Caco-2 (cell line): ENCODE measurements at regions not wholly inside any gene's neighbourhood (a gene's known extent, or its start where the extent isn't known, plus 50 kb on each side); places are given as distances from the start of the nearest gene placed in this dataset.
"Not testable (repeated sequence)": the region's sequence is repeated elsewhere in the genome, so short reads cannot be mapped to it uniquely, and the experiment has no call there.

Experiments used
- BruUV-seq: library from RNA; stranded (reverse); fragments of 400-500 nt; replicated peaks from 2 replicates; lab custom pipeline; 2021; lab: Mats Ljungman, UMichigan
- CTCF ChIA-PET: fragments of 300-600 bp; sonication (Branson Sonifier 250); formaldehyde crosslinking; loops from one replicate; lab custom pipeline; 2022; ENCODE audit warnings: antibody characterized with exemption; lab: Charles Lee
- POLR2A ChIA-PET: fragments of 300-600 bp; sonication (Branson Sonifier 250); formaldehyde crosslinking; loops from one replicate; lab custom pipeline; 2022; ENCODE audit warnings: antibody characterized with exemption; lab: Charles Lee
- DNase-seq, 2 experiments: peaks; one replicate each; pipeline versions ENCODE4 v3.0.0 to v3.0.0-alpha.2; 2020 to 2022
- H3K27me3 ChIP-seq: replicated peaks from 2 replicates; pipeline ENCODE4 v1.6.0; 2011; ENCODE audit warnings: low read length; ENCODE audit not compliant: control insufficient read depth, insufficient read depth
- H3K36me3 ChIP-seq: 2 replicates; pipeline ENCODE4 v1.5.1; 2011; ENCODE audit warnings: low read length; ENCODE audit not compliant: control insufficient read depth, insufficient read depth
- H3K4me1 ChIP-seq: fragments of 250-450 bp; sonication (Bioruptor Pico); 2 replicates; pipeline ENCODE4 v1.5.1; 2020; ENCODE audit warnings: mild to moderate bottlenecking
- H3K4me3 ChIP-seq: 2 replicates; pipeline ENCODE4 v1.5.1; 2011; ENCODE audit warnings: low read depth, mild to moderate bottlenecking, control low read depth, low read length
- H3K9me3 ChIP-seq: fragments of 250-450 bp; sonication (Bioruptor Pico); 2 replicates; pipeline ENCODE4 v1.5.1; 2020; ENCODE audit warnings: mild to moderate bottlenecking, moderate library complexity
- H3K27ac Mint-ChIP-seq: one replicate; pipeline ENCODE4 v1.8.0; 2022; ENCODE audit warnings: mixed read lengths; ENCODE audit not compliant: unreplicated experiment
- H3K27me3 Mint-ChIP-seq: one replicate; pipeline ENCODE4 v1.8.0; 2022; ENCODE audit warnings: mixed read lengths; ENCODE audit not compliant: insufficient read depth, unreplicated experiment
- H3K36me3 Mint-ChIP-seq: one replicate; pipeline ENCODE4 v1.8.0; 2022; ENCODE audit warnings: mild to moderate bottlenecking, mixed read lengths; ENCODE audit not compliant: insufficient read depth, unreplicated experiment
- H3K4me1 Mint-ChIP-seq: one replicate; pipeline ENCODE4 v1.8.0; 2022; ENCODE audit warnings: low read depth, mixed read lengths; ENCODE audit not compliant: unreplicated experiment
- H3K4me3 Mint-ChIP-seq: one replicate; pipeline ENCODE4 v1.8.0; 2022; ENCODE audit warnings: mild to moderate bottlenecking, moderate library complexity, mixed read lengths; ENCODE audit not compliant: unreplicated experiment
- H3K9me3 Mint-ChIP-seq: one replicate; pipeline ENCODE4 v1.8.0; 2022; ENCODE audit warnings: mixed read lengths; ENCODE audit not compliant: unreplicated experiment
- intact Hi-C: fragments of 100-400 bp; cut with micrococcal nuclease; formaldehyde crosslinking; loops from one replicate; pipeline ENCODE4 v1.10.0; 2022; ENCODE audit not compliant: unreplicated experiment
- TF ChIP-seq, protein P1 (sequence below), 2 experiments: fragments of 200-600 bp in 1 of 2; IDR thresholded peaks; 1 replicate in 1 of 2; 2 replicates in 1 of 2; pipeline versions ENCODE4 v1.5.1 to v1.8.0; 2011 to 2022; ENCODE audit warnings: antibody characterized with exemption in 1 of 2, control low read depth in 1 of 2, inconsistent platforms in 1 of 2, low read depth in 1 of 2, low read length in 1 of 2, mild to moderate bottlenecking in 1 of 2, moderate library complexity in 1 of 2; ENCODE audit not compliant: insufficient read depth in 1 of 2, severe bottlenecking in 1 of 2, unreplicated experiment in 1 of 2

DNA sequence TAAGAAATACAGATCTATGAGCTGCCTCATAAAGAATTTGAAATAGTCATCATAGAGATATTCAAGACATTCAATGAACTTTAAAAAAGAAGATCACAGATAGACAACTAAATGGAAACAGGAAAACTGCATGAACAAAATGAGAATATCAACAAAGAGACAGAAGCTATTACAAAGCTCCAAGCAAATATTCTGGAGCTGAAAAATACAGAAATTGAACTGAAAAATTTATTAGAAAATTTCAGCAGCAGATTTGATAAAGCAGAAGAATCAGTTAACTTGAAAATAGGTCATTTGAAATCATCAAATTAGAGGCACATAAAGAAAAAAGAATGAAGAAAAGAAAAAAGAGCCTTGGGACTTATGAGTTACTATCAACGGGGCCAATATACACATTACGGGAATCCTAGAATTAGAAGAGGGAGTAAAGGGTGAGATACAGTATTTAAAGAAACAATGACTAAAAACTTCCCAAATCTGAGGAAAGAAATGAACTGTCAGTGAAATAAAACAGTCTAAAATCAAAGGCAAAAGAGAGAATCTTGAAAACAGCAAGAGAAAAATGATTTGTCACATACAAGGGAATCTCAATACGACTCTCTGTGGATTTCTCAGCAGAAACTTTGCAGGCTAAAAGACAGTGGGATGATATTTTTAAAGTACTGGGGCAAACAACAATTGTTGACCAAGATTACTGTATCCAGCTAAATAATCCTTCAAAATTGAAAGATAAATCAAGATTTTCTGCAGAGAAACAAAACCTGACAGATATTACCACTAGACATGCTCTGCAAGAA is 641.6 kb downstream of the ANKRD50 start:
- no TSS peak for BruUV-seq
- Histone ChIP-seq H3K36me3 (no peaks in the 10 kb centered on the region), H3K27me3 (no peaks in the 10 kb centered on the region), H3K4me1 (no peaks in the 10 kb centered on the region), H3K4me3 (no peak overlapping the region), H3K9me3 (peaks cover 10% of the 10 kb centered on the region; the same call in 1 of the 2 replicates)
- H3K4me1 Mint-ChIP-seq, result no peaks in the 10 kb centered on the region
- H3K36me3 Mint-ChIP-seq, result no peaks in the 10 kb centered on the region
- TF ChIP-seq, protein P1, sequence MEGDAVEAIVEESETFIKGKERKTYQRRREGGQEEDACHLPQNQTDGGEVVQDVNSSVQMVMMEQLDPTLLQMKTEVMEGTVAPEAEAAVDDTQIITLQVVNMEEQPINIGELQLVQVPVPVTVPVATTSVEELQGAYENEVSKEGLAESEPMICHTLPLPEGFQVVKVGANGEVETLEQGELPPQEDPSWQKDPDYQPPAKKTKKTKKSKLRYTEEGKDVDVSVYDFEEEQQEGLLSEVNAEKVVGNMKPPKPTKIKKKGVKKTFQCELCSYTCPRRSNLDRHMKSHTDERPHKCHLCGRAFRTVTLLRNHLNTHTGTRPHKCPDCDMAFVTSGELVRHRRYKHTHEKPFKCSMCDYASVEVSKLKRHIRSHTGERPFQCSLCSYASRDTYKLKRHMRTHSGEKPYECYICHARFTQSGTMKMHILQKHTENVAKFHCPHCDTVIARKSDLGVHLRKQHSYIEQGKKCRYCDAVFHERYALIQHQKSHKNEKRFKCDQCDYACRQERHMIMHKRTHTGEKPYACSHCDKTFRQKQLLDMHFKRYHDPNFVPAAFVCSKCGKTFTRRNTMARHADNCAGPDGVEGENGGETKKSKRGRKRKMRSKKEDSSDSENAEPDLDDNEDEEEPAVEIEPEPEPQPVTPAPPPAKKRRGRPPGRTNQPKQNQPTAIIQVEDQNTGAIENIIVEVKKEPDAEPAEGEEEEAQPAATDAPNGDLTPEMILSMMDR (IDR thresholded peaks at IDR 0.05; ENCODE audit: insufficient read depth in 1 of 2, low read depth in 1 of 2, low read length in 1 of 2, severe bottlenecking in 1 of 2, unreplicated experiment in 1 of 2), result no peak
- no peak overlapping the region for H3K27ac Mint-ChIP-seq
- H3K4me3 Mint-ChIP-seq, result no peak overlapping the region
- intact Hi-C loops, result no loop called here
- ChIA-PET POLR2A (no interaction called here), CTCF (no interaction called here)
- H3K27me3 Mint-ChIP-seq, result peaks cover 6% of the 10 kb centered on the region
- peaks cover 51% of the 10 kb centered on the region for H3K9me3 Mint-ChIP-seq
- DNase-seq, result no peak

DNA sequence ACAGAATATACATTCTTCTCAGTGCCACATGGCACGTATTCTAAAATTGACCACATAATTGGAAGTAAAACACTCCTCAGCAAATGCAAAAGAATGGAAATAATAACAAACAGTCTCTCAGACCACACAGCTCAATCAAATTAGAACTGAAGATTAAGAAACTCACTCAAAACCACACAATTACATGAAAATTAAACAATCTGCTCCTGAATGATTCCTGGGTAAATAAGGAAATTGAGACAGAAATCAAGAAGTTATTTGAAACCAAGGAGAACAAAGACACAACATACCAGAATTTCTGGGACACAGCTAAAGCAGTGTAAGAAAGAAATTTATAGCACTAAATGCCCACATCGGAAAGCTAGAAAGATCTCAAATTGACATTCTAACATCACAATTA is 637.3 kb downstream of the ANKRD50 start:
- BruUV-seq, intact Hi-C loops, H3K4me1 Mint-ChIP-seq, H3K36me3 Mint-ChIP-seq, CTCF ChIA-PET, H3K4me3 ChIP-seq, H3K36me3 ChIP-seq, H3K4me1 ChIP-seq, H3K27ac Mint-ChIP-seq, DNase-seq, H3K27me3 ChIP-seq, POLR2A ChIA-PET, H3K27me3 Mint-ChIP-seq, H3K4me3 Mint-ChIP-seq: not testable (repeated sequence)
- peaks cover 50% of the 10 kb centered on the region for H3K9me3 Mint-ChIP-seq
- H3K9me3 ChIP-seq, result peaks cover 13% of the 10 kb centered on the region; the same call in 1 of the 2 replicates

- TF ChIP-seq, protein P1 (IDR thresholded peaks at IDR 0.05; ENCODE audit: insufficient read depth in 1 of 2, low read depth in 1 of 2, low read length in 1 of 2, severe bottlenecking in 1 of 2, unreplicated experiment in 1 of 2), result no peak
- H3K4me1 Mint-ChIP-seq, result no peaks in the 10 kb centered on the region
- no peak overlapping the region for H3K4me3 ChIP-seq
- intact Hi-C loops, result no loop called here
- no peak for DNase-seq
- H3K36me3 Mint-ChIP-seq, result no peaks in the 10 kb centered on the region
- no peaks in the 10 kb centered on the region for H3K27me3 ChIP-seq
- peaks cover 20% of the 10 kb centered on the region for H3K9me3 Mint-ChIP-seq
- ChIA-PET CTCF (no interaction called here), POLR2A (no interaction called here)
- H3K27me3 Mint-ChIP-seq, result peaks cover 6% of the 10 kb centered on the region
- H3K9me3 ChIP-seq, result peaks cover 10% of the 10 kb centered on the region
- no peak overlapping the region for H3K4me3 Mint-ChIP-seq
- no peaks in the 10 kb centered on the region for H3K36me3 ChIP-seq
- H3K4me1 ChIP-seq, result no peaks in the 10 kb centered on the region
- no peak overlapping the region for H3K27ac Mint-ChIP-seq
- BruUV-seq, result no TSS peak
Observed at GRCh38 chr4:124079174-124079780, 633.3 kb downstream of the ANKRD50 start.
